Mesendoderm (in vitro differentiated cells): ENCODE measurements at regions not wholly inside any gene's neighbourhood (a gene's known extent, or its start where the extent isn't known, plus 50 kb on each side); places are given as distances from the start of the nearest gene placed in this dataset.
"Not testable (repeated sequence)": the region's sequence is repeated elsewhere in the genome, so short reads cannot be mapped to it uniquely, and the experiment has no call there.

Experiments
- DNase-seq: peaks from one replicate; pipeline ENCODE4 v3.0.0; 2013
- H2AK5ac ChIP-seq: 2 replicates; pipeline ENCODE4 v1.6.1; 2013; ENCODE audit warnings: low read length, inconsistent platforms
- H2BK120ac ChIP-seq: 2 replicates; pipeline ENCODE4 v1.6.1; 2013; ENCODE audit warnings: low read depth, mild to moderate bottlenecking, low read length, moderate library complexity, mixed read lengths
- H2BK15ac ChIP-seq: replicated peaks from 2 replicates; pipeline ENCODE4 v1.6.1; 2013; ENCODE audit warnings: low read depth, mild to moderate bottlenecking, moderate library complexity
- H2BK5ac ChIP-seq: 2 replicates; pipeline ENCODE4 v1.6.1; 2013; ENCODE audit warnings: low read length, inconsistent platforms
- H3K18ac ChIP-seq: 2 replicates; pipeline ENCODE4 v1.6.1; 2013; ENCODE audit warnings: mild to moderate bottlenecking, low read length, mixed read lengths
- H3K23ac ChIP-seq: one replicate; pipeline ENCODE4 v1.6.1; 2013; ENCODE audit warnings: low read length
- H3K27ac ChIP-seq: 2 replicates; pipeline ENCODE4 v1.5.1; 2013; ENCODE audit warnings: low read depth, mild to moderate bottlenecking, inconsistent platforms, low read length, moderate library complexity
- H3K27me3 ChIP-seq: 2 replicates; pipeline ENCODE4 v1.6.1; 2013; ENCODE audit warnings: low read length, control low read depth, mild to moderate bottlenecking, inconsistent platforms; ENCODE audit not compliant: insufficient read depth, poor library complexity
- H3K36me3 ChIP-seq: 2 replicates; pipeline ENCODE4 v1.6.1; 2013; ENCODE audit warnings: low read length, inconsistent platforms; ENCODE audit not compliant: control insufficient read depth, insufficient read depth
- H3K4ac ChIP-seq: one replicate; pipeline ENCODE4 v1.6.1; 2013; ENCODE audit warnings: low read depth, mild to moderate bottlenecking, low read length, moderate library complexity
- H3K4me1 ChIP-seq: 2 replicates; pipeline ENCODE4 v1.6.1; 2013; ENCODE audit warnings: low read depth, low read length, inconsistent platforms; ENCODE audit not compliant: control insufficient read depth
- H3K4me2 ChIP-seq: 2 replicates; pipeline ENCODE4 v1.6.1; 2013; ENCODE audit warnings: low read length
- H3K4me3 ChIP-seq: 2 replicates; pipeline ENCODE4 v1.5.1; 2013; ENCODE audit warnings: mild to moderate bottlenecking, low read length
- H3K56ac ChIP-seq: one replicate; pipeline ENCODE4 v1.6.1; 2013; ENCODE audit warnings: low read length
- H3K79me1 ChIP-seq: 2 replicates; pipeline ENCODE4 v1.6.1; 2013; ENCODE audit warnings: low read length, inconsistent platforms
- H3K79me2 ChIP-seq: 2 replicates; pipeline ENCODE4 v1.6.1; 2013; ENCODE audit warnings: mild to moderate bottlenecking, low read length; ENCODE audit not compliant: control insufficient read depth, insufficient read depth
- H3K9ac ChIP-seq: 2 replicates; pipeline ENCODE4 v1.6.1; 2013; ENCODE audit warnings: low read length, inconsistent platforms
- H4K5ac ChIP-seq: one replicate; pipeline ENCODE4 v1.6.1; 2013; ENCODE audit warnings: low read length
- H4K8ac ChIP-seq: one replicate; pipeline ENCODE4 v1.6.1; 2013; ENCODE audit warnings: low read depth, mild to moderate bottlenecking, control low read depth, low read length, moderate library complexity
- WGBS: extraction: QIAGEN DNeasy Blood & Tissue Kit; methylation state at CpG from one replicate; pipeline ENCODE4 v1.1.7; 2013; ENCODE audit warnings: low lambda C conversion rate, missing lambda C conversion rate; ENCODE audit not compliant: insufficient coverage; ENCODE audit errors: extremely low coverage; 5-methylcytosine and 5-hydroxymethylcytosine counted together

DNA sequence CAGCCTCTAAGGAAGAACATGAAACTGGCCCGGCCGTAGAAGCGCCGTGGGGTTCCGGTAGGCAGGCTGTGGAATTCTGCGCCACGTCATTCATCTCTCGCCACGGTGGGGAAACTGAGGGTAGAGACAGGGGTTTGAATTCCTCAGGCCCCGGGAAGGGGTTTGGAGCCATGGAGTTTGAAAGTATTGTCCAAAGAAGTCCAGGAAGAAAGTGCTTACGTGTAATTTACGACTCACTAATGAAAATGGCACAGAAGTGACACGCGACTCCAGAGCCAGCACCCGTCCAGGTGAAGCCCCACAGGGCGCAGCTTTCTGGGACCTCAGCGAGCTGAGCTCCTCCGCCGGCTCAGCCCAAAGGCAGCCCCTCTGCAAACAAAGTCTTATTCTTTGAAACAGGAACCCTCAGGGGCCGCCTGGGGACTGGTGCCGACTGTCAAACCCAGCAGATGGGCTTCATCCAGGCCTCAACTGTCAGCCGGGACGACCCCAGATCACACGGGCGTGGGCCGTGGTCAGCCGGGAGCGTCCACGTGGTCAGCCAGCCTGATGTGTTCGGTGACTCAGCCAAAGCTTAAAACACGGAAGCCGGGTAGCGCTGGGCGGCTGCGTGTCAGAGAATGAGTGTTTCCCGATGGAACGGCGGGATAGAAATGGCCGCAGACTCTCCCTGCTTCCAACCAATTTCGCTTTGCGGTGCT, 200.0 kb downstream of the LAT start:
- not testable (repeated sequence) for H3K18ac ChIP-seq
- no CpG with 5 or more reads among the region's 41 CpGs for WGBS

DNA sequence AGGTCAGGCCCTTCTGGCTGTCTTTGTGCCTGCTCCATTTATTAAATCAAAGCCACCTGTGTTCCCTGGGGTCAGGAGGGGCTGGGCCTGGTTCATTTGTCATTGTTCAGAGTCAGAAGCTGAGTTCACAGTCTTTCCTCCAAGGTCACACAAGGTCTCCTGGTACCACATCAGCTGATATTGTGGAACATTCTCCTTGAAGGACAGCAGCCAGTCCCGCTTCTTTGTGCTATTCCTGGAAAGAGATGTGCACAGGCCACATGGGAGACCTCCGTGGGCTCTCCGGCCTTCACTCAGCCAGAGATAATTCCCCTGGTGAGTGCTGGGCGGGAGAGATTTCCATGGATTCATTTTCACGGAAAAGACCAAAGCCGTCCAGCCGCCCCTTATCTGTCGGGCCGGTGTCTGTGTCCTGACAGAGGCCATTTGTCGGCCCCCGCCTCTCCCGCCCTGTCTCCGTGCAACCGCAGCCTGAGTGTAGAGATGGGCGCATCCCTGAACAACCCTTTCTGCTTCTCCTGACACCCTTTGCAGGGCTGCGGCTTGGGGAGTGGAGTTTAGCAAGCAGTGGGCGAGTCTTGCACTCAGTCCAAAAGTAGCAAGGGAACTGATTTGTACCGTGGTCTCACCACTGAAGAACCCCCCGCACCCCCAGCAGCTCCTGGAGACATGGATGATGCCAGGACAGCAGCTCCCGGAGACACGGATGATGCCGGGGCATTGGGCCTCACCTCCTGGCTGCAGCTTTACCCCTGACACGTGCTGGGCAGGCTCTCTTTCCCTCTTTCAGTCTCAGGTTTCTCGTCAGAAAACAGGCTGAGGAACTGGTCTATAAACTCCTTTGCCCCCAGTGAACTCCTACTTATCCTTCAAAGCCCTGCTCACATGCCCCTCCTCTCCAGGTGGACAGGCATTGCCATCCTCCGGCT, 198.4 kb downstream of the LAT start:
- not testable (repeated sequence) for H2BK120ac ChIP-seq, H2BK5ac ChIP-seq, H3K79me2 ChIP-seq, H3K4me2 ChIP-seq, H3K79me1 ChIP-seq, H3K4ac ChIP-seq, H3K36me3 ChIP-seq, H3K27ac ChIP-seq, H3K56ac ChIP-seq, H3K4me1 ChIP-seq, H2BK15ac ChIP-seq, H3K27me3 ChIP-seq, H3K9ac ChIP-seq, H4K8ac ChIP-seq, H4K5ac ChIP-seq, DNase-seq, H3K23ac ChIP-seq, H3K18ac ChIP-seq, H3K4me3 ChIP-seq, H2AK5ac ChIP-seq
- WGBS = no CpG with 5 or more reads among the region's 25 CpGs

More for the DNA sequence above, 200.0 kb downstream of the LAT start:
- H3K4me1 ChIP-seq, H3K23ac ChIP-seq, H2BK5ac ChIP-seq, H3K9ac ChIP-seq, H2BK15ac ChIP-seq, H3K36me3 ChIP-seq, H3K79me2 ChIP-seq, DNase-seq, H2AK5ac ChIP-seq, H4K8ac ChIP-seq, H3K56ac ChIP-seq, H3K27me3 ChIP-seq, H3K4ac ChIP-seq, H2BK120ac ChIP-seq, H3K27ac ChIP-seq, H3K4me3 ChIP-seq, H3K4me2 ChIP-seq, H3K79me1 ChIP-seq, H4K5ac ChIP-seq: not testable (repeated sequence)

DNA sequence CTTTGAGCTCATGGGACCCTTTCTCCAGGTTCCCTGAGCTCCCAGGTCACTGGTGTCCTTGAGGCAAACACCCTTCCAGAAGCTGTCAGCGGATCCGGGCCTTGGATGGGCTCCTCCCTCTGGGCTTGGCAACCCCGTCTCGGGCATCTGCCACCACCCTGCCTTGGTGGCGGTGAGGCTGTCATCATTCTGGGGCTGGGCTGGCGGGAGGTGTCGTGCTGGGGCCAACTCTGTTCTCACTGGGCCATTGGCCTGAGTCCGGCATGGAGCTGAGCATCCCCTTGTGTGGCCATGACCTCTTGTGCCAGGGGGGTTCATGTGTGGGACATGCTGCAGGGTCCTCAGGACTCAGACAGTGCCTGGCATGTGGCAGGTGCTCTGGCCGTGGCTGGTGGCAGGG, 197.6 kb downstream of the LAT start:
- Histone ChIP-seq H3K27ac (no peak overlapping the region), H3K4me3 (no peak overlapping the region), H3K4me1 (no peaks in the 10 kb centered on the region), H2BK120ac (no peak overlapping the region), H3K4ac (no peak overlapping the region), H2BK5ac (no peak overlapping the region), H3K56ac (no peak overlapping the region), H3K18ac (no peak overlapping the region), H3K23ac (no peak overlapping the region), H4K8ac (no peak overlapping the region), H2BK15ac (no peak overlapping the region), H3K27me3 (no peaks in the 10 kb centered on the region), H4K5ac (no peak overlapping the region), H3K79me2 (no peaks in the 10 kb centered on the region), H2AK5ac (no peak overlapping the region), H3K36me3 (no peaks in the 10 kb centered on the region), H3K9ac (no peak overlapping the region), H3K79me1 (no peaks in the 10 kb centered on the region), H3K4me2 (no peak overlapping the region)
- DNase-seq = no peak
- no CpG with 5 or more reads among the region's 9 CpGs for WGBS

DNA sequence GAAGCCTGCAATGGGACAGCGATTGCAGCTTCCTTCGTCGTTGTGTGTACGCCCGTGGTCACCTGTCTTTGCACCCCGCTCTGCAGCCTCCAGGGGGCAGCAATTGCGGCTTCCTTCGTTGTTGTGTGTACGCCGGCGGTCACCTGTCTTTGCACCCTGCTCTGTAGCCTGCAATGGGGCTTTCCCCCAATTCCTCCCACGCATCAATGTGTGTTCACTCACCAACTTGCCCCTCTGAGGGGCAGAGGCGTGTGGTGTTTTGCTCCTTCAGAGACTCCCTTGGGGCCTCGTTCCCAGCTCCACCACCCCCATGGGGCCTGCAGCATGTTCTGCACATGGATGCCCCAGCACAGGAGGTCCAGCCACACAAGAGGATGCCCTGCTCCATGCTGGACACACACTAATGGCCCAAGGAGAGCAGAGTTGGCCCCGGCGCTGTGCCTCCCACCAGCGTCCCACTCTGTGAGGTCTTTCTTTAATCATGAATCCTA, 197.1 kb downstream of the LAT start:
- not testable (repeated sequence) for H2BK5ac ChIP-seq, H3K18ac ChIP-seq, H3K36me3 ChIP-seq, H3K56ac ChIP-seq, H3K4me3 ChIP-seq, H2BK15ac ChIP-seq, H3K79me2 ChIP-seq, H4K8ac ChIP-seq, H3K27me3 ChIP-seq, H3K4me1 ChIP-seq, H4K5ac ChIP-seq, H3K79me1 ChIP-seq, H3K23ac ChIP-seq, H3K27ac ChIP-seq, H3K9ac ChIP-seq, H2BK120ac ChIP-seq, H3K4me2 ChIP-seq, H2AK5ac ChIP-seq, H3K4ac ChIP-seq
- DNase-seq = peak; percentile 8
- WGBS = no CpG with 5 or more reads among the region's 17 CpGs

DNA sequence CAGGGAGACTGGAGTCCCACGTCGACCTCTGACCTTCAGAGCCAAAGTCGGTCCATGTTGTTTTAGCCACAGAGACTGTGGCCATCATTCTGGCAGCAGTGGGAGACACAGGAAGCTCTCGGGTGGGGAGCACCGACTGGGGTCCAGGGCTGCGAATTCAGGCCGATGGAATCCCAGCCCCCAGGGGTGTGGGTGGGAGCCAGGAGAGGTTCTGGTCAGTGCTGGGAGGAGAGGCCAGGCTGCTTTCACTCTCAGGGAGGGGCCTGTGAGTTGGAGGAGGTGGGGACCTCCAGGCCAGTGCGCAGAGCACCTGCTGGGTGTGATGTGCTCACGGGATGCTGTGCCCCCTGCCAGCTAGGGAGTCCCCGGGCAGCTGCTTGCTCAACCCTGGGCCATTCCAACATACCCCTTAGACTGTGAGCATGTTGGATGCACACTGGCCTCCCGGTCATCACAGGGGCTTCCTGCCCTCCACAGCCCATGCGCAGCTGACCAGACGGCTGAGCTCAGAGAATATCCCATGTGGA, 196.5 kb downstream of the LAT start:
- not testable (repeated sequence) for H3K79me2 ChIP-seq, H3K79me1 ChIP-seq, H3K4ac ChIP-seq, H3K27me3 ChIP-seq, H2BK15ac ChIP-seq, H4K5ac ChIP-seq, H3K36me3 ChIP-seq, H3K18ac ChIP-seq, H3K4me1 ChIP-seq, H3K56ac ChIP-seq, H2BK5ac ChIP-seq, H4K8ac ChIP-seq, H2AK5ac ChIP-seq, H3K4me3 ChIP-seq, H3K4me2 ChIP-seq, H2BK120ac ChIP-seq, DNase-seq, H3K9ac ChIP-seq, H3K27ac ChIP-seq, H3K23ac ChIP-seq
- no CpG with 5 or more reads among the region's 13 CpGs for WGBS
